DMS79 (cell line): ENCODE measurements at regions not wholly inside any gene's neighbourhood (a gene's known extent, or its start where the extent isn't known, plus 50 kb on each side); places are given as distances from the start of the nearest gene placed in this dataset.
A peak's percentile ranks its signal among the peaks of the same experiment; 100 is the strongest.

Experiments used
- DNase-seq: peaks from one replicate; lab custom pipeline; 2025; lab: John Stamatoyannopoulos, UW

DNA sequence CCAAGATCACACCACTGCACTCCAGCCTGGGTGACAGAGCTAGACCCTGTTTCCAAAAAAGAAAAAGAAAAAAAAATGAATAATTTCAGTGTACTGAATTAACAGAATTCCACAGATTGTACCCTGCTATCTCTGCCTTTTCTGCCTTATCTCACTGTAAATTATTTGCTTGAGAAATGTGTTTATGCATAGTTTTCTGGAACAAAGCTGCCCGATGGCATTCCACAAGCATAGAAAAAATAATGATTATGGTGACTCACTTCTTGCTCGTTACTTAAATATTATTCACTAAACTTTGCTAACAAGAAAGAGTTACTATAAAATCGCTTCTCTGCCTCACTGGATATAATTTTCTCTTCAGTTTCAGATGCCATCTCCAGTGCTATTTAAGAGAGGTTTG is 88.7 kb upstream of the FAM169A start:
- no peak for DNase-seq

- no peak for DNase-seq
Observed at GRCh38 chr5:74953937-74954720, 87.9 kb upstream of the FAM169A start.

GRCh38 chr5:74953554-74953936 is 87.4 kb upstream of the FAM169A start:
- no peak for DNase-seq

GRCh38 chr5:74952406-74952805 is 86.2 kb upstream of the FAM169A start:
- DNase-seq = no peak

DNA sequence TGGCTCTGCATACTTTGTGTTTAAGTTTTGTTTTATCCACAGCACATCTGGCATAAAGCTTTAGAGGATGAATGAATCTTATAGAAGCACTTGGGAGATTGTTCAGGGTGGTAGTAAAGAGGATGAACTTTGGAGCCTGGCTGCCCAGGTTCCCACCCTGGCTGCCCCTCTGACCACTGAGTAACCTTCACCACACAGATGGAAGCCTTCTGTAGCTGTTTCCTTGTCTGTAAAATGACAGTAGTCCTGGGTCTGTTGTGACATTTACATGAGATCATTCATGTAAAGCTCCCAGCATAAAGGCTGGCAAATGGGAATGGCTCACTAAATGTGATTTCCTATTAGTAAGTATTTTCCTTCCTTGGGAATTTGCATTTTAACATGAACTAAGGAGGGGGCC is 85.7 kb upstream of the FAM169A start:
- DNase-seq = no peak

DNA sequence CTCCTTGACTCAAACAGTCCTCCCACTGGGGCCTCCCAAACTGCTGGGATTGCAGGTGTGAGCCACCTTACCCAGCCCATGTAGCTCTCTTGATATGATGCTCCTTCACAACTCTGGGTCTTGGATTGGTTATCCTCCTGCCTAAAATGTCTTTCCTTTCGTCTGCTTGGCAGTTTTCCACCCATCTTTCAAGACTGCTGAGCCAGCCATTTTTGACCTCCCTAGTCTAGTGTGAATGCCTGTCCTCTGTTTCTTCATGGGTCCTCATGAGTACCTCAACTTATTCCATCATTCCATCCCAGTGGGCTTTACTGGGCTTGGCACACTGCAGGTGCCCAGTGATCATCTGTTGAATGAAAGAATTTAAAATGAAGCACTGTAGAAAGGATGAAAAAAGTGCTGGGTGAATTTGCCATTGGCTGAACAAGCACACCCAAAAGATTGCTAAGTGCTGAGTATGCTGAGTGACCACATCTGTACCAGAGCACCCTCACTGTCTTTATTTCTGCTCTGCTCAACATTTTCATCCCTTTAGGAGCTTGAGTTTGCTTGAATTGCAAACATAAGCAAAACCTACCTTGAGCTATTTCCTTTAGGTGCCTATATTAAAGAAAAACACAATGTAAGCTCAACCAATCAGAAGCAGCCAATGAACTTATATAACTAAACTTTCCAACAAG is 84.8 kb upstream of the FAM169A start:
- no peak for DNase-seq

DNA sequence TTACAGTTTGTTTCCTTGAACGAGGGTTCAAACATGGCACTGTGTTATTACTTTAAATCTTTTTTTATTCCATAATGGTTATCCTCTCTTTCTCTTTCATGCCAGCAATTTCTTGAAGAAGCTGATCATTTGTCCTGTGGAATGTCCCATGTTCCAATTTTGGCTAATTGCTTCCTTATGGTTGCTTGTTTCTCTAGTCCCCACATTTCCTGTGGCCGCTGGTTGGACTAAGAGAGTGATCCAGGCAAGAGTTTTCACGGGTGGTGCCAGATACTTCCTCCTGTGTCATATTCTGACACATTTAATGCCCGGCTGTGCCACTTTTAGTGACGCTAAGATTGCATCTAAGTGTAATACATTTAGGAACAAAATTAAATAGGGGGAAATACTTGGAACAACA is 83.8 kb upstream of the FAM169A start:
- DNase-seq = no peak

GRCh38 chr5:74948031-74948546 is 81.9 kb upstream of the FAM169A start:
- no peak for DNase-seq

DNA sequence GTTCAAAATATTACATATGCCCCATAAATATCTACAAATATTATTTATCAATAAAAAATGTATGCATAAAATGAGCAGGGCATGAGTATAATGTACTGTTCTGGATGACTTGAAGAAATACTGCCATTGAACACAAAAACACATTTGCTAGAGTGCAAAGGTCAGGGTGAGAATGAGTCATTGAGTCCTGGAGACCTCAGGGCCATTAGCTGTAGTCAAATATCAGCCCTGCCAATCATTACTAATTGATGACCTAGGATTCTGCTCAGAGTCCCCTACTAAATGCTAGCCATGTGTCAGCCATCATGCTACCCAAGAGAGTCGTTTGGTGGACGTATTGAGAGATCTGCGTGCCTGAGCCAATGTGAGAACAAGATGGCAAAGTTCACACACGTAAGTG is 80.3 kb upstream of the FAM169A start:
- no peak for DNase-seq

DNA sequence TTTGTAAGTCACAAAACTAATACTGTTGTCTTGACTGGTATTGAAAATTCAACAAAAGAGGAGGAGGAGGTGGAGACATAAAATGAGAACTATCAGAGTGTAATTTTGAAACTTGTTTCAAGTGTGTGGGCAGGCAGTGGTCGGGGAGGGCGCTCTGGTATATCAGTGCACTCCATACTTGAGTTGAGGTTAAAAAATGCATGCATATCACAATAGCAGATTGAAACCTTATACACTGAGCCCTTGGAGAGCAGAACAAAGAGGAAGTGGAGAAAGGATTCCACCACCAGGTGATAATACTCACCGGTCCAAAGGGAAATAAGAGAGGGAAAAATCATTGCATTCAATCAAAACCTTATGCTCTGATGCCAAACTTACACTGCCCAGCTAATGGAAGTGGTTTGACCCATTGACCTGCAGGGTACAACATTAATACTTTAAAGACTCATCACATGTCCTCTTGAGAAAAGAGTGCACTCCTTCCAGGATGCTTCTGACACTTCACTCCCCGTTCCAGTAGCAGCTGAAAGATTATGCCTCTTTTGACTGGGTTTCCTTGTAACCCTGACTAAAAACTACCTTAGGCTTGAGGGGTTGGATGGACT is 79.5 kb upstream of the FAM169A start:
- no peak for DNase-seq

DNA sequence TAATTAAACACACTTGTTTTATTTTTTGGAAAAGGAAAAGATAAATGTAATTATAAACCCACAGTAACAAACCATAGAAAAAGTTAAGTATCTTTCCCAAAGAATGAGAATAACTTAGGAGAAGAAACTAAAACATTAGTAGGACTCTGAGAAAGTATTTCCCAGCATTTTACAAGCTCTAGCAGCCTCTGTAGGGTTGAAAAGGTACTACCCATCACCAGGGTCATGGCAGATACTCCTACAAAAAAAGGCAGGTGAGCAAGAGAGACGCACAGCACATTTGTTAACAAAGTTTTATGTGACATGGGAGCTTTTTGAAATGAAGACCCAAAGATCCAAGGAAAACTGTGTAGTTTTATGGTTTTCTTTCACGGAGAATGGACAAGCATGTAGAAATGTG is 77.7 kb upstream of the FAM169A start:
- no peak for DNase-seq

DNA sequence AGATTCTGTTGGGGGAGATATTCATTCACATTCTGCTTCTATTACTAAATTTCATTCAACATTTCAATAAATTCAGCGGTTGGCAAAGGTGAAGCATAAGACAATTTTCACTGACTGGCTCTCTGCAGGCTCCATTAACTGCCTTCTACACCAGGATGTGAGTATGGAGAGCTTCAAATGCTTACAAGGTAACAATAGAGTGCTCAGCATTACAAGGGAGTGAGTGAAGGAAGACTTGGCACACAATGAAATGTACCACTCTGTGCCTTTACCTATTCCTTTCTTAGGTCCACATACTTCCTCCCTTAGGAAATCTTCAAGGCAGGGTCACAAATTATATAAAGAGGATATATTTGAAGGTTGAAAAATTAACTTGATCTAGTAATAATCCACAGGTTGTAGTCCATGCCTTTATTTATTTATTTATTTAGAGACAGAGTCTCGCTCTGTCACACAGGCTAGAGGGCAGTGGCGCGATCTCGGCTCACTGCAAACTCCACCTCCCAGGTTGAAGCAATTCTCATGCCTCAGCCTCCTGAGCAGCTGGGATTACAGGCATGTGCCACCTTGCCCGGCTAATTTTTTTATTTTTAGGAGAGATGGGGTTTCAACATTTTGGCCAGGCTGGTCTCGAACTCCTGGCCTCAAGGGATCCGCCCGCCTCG is 76.6 kb upstream of the FAM169A start:
- no peak for DNase-seq

- no peak for DNase-seq
Observed at GRCh38 chr5:74940782-74941353, 74.7 kb upstream of the FAM169A start.

DNA sequence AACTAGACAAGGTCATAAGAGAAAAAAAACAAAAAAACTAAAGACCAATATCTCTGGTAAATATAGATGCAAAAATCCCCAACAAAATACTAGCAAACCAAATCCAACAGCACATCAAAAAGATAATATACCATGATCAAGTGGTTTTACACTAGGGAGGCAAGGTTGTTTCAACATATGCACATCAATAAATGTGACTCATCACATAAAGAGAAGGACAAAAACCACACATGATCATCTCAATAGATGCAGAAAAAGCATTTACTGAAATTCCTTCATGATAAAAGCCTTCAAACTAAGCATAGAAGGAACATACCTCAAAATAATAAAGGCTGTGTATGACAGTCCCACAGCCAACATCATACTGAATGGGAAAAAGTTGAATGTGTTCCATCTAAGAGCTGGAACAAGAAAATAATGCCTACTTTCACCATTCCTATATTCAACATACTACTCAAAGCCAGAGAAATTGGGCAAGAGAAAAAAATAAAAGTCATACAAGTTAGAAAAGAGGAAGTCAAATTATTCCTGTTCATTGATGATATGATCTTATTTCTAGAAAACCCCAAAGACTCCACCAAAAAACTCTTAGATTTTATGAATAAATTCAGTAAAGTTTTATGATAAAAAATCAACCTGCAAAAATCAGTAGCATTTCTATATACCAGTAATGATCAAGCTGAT is 72.2 kb upstream of the FAM169A start:
- no peak for DNase-seq

DNA sequence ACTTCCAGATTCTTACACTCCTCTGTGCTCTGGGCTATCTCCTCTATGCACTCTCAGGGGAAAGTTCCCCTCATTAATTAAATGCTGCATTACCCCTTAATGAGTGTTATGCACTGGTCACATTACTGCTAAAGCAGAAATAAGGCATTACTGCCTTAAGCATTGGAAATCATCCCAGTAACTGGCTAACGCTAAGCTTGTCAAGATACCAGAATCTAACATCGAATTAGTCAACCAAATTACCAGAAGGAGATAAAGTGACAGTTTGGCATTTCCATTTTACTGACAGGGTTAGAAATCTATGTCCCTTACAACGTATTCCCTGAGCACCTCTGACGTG is 69.5 kb upstream of the FAM169A start:
- DNase-seq = no peak

- peak; percentile 8 for DNase-seq
Observed at GRCh38 chr5:74934949-74935751, 69.0 kb upstream of the FAM169A start.

DNA sequence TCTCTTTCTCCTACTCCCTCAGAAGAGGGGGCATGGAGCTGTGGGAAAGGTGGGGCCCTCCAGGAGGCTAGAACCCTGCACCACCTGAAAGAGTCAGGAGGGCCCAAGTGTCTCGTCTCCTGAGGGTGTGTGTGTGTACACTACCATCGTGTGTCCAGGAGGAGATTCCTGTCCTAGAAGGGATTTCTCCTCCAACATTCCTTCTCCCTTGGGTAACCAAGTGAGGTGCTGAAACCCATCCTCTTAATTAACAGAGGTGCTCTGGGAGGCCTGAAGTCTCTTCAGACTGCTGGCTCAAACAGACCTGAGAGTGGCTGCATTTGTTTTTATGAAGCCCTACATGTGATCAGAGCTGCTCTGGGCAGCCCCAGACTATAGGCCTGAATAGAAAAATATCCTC is 61.1 kb upstream of the FAM169A start:
- no peak for DNase-seq

- no peak for DNase-seq
Observed at GRCh38 chr5:74919487-74919886, 53.3 kb upstream of the FAM169A start.

GRCh38 chr5:74919041-74919440 is 52.9 kb upstream of the FAM169A start:
- DNase-seq = no peak

- DNase-seq = no peak
Observed at GRCh38 chr5:74918232-74918669, 52.1 kb upstream of the FAM169A start.
